ENCODE measurements at regions not wholly inside any gene's neighbourhood (a gene's known extent, or its start where the extent isn't known, plus 50 kb on each side); places are given as distances from the start of the nearest gene placed in this dataset.
"Not testable (repeated sequence)": the region's sequence is repeated elsewhere in the genome, so short reads cannot be mapped to it uniquely, and the experiment has no call there.

DNA sequence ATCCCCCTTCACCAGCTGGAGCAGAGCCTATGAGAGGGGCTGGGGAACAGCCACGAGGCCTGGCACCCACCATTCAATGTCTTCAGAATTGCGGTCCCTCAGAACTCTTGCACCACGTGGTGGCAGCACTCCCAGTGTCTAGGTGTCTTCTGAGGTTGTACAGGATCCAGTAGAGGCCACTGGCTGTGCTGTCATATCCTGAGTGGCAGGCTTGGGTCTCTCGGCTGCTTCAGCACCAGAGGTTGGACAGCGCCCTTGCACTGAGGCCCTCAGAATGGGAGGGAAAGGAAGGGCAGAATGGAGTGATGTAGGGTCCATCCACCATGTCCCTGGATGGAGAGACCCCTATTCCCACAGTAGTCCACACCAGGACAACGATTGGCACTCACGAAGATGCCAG is 112.0 kb upstream of the TEKT4 start:
- H3K36me3 Mint-ChIP-seq (ENCODE audit: unreplicated experiment), result peaks cover 5% of the 10 kb centered on the region
- H3K27me3 Mint-ChIP-seq (ENCODE audit: unreplicated experiment), result peaks cover 16% of the 10 kb centered on the region
- no peak overlapping the region for H3K27ac Mint-ChIP-seq (ENCODE audit: unreplicated experiment)
- TF ChIP-seq, protein P1, sequence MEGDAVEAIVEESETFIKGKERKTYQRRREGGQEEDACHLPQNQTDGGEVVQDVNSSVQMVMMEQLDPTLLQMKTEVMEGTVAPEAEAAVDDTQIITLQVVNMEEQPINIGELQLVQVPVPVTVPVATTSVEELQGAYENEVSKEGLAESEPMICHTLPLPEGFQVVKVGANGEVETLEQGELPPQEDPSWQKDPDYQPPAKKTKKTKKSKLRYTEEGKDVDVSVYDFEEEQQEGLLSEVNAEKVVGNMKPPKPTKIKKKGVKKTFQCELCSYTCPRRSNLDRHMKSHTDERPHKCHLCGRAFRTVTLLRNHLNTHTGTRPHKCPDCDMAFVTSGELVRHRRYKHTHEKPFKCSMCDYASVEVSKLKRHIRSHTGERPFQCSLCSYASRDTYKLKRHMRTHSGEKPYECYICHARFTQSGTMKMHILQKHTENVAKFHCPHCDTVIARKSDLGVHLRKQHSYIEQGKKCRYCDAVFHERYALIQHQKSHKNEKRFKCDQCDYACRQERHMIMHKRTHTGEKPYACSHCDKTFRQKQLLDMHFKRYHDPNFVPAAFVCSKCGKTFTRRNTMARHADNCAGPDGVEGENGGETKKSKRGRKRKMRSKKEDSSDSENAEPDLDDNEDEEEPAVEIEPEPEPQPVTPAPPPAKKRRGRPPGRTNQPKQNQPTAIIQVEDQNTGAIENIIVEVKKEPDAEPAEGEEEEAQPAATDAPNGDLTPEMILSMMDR (IDR thresholded peaks at IDR 0.05; ENCODE audit: partially characterized antibody, unreplicated experiment), result no peak
- no peak for DNase-seq
- H3K9me3 Mint-ChIP-seq (ENCODE audit: unreplicated experiment), result peaks cover 9% of the 10 kb centered on the region
- H3K4me3 Mint-ChIP-seq (ENCODE audit: unreplicated experiment), result no peak overlapping the region
- H3K4me1 Mint-ChIP-seq (ENCODE audit: low read depth, unreplicated experiment), result no peaks in the 10 kb centered on the region

DNA sequence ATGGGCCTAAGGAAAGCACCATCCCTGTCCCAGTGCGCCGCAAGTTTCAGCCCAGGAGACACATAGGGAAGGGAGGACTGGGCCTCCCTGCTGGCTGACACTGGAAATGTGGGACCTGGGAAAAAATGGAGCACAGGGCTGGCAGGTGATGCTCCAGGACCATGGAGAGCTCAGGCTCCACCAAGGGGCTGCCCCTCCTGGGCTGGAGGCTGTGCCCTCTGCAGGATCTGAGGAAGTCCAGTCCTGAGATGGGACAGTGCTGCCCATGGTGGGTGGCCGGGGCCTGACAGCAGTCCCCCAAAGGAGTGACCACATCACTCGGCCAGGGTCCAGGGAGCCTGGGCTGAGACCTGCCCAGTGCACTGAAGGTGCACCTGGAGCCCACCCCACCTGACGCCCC is 108.6 kb upstream of the TEKT4 start:
- TF ChIP-seq, protein P1 (IDR thresholded peaks at IDR 0.05; ENCODE audit: partially characterized antibody, unreplicated experiment), result no peak
- H3K27me3 Mint-ChIP-seq (ENCODE audit: unreplicated experiment), result peaks cover 15% of the 10 kb centered on the region
- no peak overlapping the region for H3K27ac Mint-ChIP-seq (ENCODE audit: unreplicated experiment)
- peaks cover 5% of the 10 kb centered on the region for H3K36me3 Mint-ChIP-seq (ENCODE audit: unreplicated experiment)
- H3K4me3 Mint-ChIP-seq (ENCODE audit: unreplicated experiment), result no peak overlapping the region
- peaks cover 11% of the 10 kb centered on the region for H3K9me3 Mint-ChIP-seq (ENCODE audit: unreplicated experiment)
- no peaks in the 10 kb centered on the region for H3K4me1 Mint-ChIP-seq (ENCODE audit: low read depth, unreplicated experiment)
- DNase-seq, result no peak

DNA sequence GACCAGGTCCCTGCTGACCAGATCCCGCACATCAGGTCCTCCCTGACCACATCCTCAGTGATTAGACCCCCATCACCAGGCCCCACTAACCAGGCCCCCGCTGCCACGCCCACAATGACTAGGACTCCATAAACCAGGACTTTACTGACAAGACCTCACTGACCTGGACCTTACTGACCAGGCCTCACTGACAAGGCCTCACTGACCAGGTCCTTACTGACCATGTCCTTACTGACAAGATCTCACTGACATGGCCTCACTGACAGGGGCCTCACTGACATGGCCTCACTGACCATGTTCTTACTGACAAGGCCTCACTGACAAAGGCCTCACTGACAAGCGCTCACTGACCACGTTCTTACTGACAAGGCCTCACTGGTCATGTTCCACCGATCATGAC is 107.9 kb upstream of the TEKT4 start:
- Mint-ChIP-seq H3K27me3 (ENCODE audit: unreplicated experiment) (peaks cover 15% of the 10 kb centered on the region), H3K36me3 (ENCODE audit: unreplicated experiment) (peaks cover 5% of the 10 kb centered on the region), H3K4me1 (ENCODE audit: low read depth, unreplicated experiment) (no peaks in the 10 kb centered on the region), H3K27ac (ENCODE audit: unreplicated experiment) (no peak overlapping the region), H3K4me3 (ENCODE audit: unreplicated experiment) (no peak overlapping the region), H3K9me3 (ENCODE audit: unreplicated experiment) (peaks cover 11% of the 10 kb centered on the region)
- DNase-seq, result no peak
- TF ChIP-seq, protein P1 (IDR thresholded peaks at IDR 0.05; ENCODE audit: partially characterized antibody, unreplicated experiment), result no peak

DNA sequence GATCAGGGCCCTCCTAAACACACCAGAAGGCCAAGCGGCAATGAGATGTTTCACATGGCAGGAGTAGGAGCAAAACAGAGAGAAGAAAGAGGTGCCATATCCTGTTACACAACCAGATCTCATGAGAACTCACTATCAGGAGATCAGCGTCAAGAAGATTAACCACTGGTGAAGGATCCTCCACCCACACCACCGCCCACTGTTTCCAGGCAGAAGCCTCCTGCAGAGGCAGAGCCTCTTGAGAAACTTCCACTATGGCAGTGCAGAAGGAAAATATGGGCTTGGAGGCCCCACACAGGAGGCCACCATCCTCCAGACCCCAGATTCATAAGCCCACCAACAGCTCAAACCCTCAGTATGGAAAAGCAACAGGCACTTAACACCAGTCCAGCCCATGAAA is 106.9 kb upstream of the TEKT4 start:
- H3K4me3 Mint-ChIP-seq (ENCODE audit: unreplicated experiment); H3K27ac Mint-ChIP-seq (ENCODE audit: unreplicated experiment); H3K36me3 Mint-ChIP-seq (ENCODE audit: unreplicated experiment); H3K4me1 Mint-ChIP-seq (ENCODE audit: low read depth, unreplicated experiment); DNase-seq: not testable (repeated sequence)
- H3K9me3 Mint-ChIP-seq (ENCODE audit: unreplicated experiment), result peaks cover 11% of the 10 kb centered on the region
- H3K27me3 Mint-ChIP-seq (ENCODE audit: unreplicated experiment), result peaks cover 12% of the 10 kb centered on the region

DNA sequence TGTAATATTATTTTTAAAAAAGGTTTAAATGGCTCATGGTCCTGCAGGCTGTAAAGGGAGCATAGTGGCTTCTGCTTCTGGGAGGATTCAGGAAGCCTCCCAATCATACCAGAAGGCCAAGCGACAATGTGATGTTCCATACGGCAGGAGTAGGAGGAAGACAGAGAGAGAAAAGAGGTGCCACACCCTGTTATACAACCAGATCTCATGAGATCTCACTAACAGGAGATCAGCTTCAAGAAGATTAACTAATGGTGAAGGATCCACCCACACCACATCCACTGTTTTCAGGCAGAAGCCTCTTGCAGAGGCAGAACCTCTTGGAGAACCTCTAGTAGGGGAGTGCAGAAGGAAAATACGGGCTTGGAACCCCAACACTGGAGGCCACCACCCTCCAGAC is 103.9 kb upstream of the TEKT4 start:
- no peak overlapping the region for H3K27ac Mint-ChIP-seq (ENCODE audit: unreplicated experiment)
- no peak for DNase-seq
- H3K9me3 Mint-ChIP-seq (ENCODE audit: unreplicated experiment), result peaks cover 11% of the 10 kb centered on the region
- TF ChIP-seq, protein P1 (IDR thresholded peaks at IDR 0.05; ENCODE audit: partially characterized antibody, unreplicated experiment), result no peak
- H3K27me3 Mint-ChIP-seq (ENCODE audit: unreplicated experiment), result peaks cover 12% of the 10 kb centered on the region
- no peaks in the 10 kb centered on the region for H3K4me1 Mint-ChIP-seq (ENCODE audit: low read depth, unreplicated experiment)
- H3K36me3 Mint-ChIP-seq (ENCODE audit: unreplicated experiment), result peaks cover 5% of the 10 kb centered on the region
- H3K4me3 Mint-ChIP-seq (ENCODE audit: unreplicated experiment), result no peak overlapping the region

GRCh38 chr2:94769733-94770132 is 101.5 kb upstream of the TEKT4 start:
- no peak for DNase-seq
- Mint-ChIP-seq H3K4me1 (ENCODE audit: low read depth, unreplicated experiment) (no peaks in the 10 kb centered on the region), H3K9me3 (ENCODE audit: unreplicated experiment) (peaks cover 2% of the 10 kb centered on the region), H3K36me3 (ENCODE audit: unreplicated experiment) (peaks cover 8% of the 10 kb centered on the region), H3K27me3 (ENCODE audit: unreplicated experiment) (peaks cover 6% of the 10 kb centered on the region), H3K4me3 (ENCODE audit: unreplicated experiment) (no peak overlapping the region), H3K27ac (ENCODE audit: unreplicated experiment) (no peak overlapping the region)
- TF ChIP-seq, protein P1 (IDR thresholded peaks at IDR 0.05; ENCODE audit: partially characterized antibody, unreplicated experiment), result no peak

Measured in glutamatergic neuron (in vitro differentiated cells).